HG03066 (cell line): ENCODE measurements at regions not wholly inside any gene's neighbourhood (a gene's known extent, or its start where the extent isn't known, plus 50 kb on each side); places are given as distances from the start of the nearest gene placed in this dataset.
"Not testable (repeated sequence)": the region's sequence is repeated elsewhere in the genome, so short reads cannot be mapped to it uniquely, and the experiment has no call there.

Source experiments
- ATAC-seq: cut with Tn5 transposase; IDR thresholded peaks from one replicate; pipeline ENCODE4 v1.9.1; 2021; ENCODE audit warnings: low read depth; ENCODE audit not compliant: unreplicated experiment

DNA sequence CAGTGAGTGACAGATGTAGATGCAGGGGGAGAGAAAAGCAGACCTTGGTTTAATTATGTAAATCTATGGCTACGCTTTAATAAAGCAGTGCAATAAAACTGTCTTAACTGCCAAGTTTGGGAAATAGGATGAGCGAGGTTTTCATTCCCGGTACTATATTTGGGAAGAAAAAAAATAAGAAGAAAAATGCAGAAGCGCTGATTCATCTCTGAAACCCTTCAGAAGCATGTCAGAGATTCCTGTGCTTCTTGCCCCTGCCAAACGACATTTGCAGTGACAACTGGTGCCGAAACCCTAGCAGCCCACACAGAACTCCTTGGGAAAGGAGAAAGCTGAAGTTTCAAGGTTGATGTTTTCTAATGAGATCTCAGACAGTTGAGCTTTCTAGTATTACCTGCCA is 380.7 kb downstream of the REEP3 start:
- ATAC-seq = no peak

DNA sequence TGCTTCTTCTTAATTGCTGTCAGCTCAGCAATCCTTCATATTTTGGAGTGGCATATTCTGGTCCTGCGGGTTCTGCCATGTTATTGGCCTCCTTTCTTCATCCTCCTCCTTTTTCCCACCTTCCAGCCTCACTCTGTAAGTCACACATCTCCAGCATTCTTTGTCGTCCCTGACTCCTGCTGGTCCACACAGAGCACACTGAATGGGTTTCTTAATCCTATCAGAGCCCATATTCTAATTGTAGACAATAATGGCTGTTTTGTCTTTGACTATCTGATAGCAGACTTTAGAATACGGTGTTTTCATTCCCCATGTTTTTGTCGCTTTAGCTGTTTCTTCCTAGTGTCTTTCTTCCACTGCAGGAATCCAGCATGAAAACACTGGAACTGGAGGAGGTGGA is 389.6 kb downstream of the REEP3 start:
- no peak for ATAC-seq

DNA sequence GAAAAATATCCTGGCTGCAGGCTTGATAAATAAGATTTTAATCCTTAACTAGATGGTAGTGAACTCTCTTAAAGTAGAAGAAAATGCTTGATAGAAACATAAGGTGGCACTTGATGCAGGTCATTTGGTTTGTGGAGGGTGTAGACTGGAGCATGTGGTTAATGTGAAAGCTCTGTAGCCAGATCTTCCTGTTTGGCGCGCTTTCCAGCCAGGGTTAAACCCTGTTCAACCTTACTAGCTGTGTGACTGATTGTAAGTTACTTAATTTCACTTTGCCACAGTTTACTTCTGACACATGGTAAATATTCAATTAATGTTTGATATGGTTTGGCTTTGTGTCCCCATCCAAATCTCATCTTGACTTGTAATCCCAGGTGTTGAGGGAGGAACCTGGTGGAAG is 394.0 kb downstream of the REEP3 start:
- no peak for ATAC-seq

DNA sequence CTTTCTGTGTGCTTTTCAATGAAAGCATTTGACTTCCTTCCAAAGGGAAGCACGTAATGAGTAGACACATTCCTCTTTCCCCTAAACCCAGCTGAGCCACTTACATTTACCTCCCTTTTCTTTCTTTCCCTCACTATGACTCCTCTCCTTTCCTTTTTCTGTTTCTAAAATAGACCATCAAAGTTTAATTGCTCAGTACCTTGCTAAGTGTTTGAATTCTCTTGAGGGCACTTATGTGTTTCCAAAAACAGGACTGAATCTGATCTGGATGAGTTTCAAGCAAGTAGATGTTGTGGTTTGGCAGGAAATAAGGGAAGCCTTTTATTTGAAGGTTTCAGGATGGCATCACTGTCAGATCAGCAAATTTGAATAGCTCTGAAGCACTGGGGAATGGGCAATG is 396.2 kb downstream of the REEP3 start:
- ATAC-seq = no peak

DNA sequence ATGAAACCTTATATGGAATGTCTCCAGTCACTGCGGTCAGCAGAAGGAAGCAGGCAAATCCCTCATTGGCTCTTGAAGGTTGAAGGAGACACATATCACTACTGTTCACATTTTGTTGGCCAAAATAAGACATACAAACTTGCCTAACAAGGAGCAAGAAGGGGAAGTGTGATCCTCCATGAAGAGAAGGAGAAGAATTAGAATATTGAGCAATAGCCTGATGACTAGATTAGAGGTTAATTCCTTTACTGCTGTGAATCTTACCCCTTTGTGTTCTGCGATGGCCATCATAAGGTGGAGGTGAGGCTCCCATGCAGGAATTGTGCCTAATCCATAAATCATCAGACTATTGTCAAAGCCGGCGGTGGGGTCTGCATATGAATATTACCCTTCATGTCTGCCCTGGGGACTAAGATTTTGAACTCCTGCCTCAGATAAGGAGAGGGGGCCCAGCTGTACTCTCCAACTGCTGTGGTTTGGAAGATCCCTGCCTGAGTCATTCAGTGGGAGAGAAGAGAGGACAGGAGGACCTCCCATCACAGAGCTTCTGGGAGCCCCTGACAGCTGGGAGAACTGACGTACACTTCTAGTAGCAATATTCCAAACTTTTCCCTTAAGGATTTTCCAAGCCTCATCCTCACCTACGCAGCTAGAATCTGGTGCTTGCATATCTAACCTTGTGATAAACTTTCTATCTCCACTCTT is 398.5 kb downstream of the REEP3 start:
- ATAC-seq = no peak

GRCh38 chr10:63920926-63921325 is 399.7 kb downstream of the REEP3 start:
- ATAC-seq = no peak

DNA sequence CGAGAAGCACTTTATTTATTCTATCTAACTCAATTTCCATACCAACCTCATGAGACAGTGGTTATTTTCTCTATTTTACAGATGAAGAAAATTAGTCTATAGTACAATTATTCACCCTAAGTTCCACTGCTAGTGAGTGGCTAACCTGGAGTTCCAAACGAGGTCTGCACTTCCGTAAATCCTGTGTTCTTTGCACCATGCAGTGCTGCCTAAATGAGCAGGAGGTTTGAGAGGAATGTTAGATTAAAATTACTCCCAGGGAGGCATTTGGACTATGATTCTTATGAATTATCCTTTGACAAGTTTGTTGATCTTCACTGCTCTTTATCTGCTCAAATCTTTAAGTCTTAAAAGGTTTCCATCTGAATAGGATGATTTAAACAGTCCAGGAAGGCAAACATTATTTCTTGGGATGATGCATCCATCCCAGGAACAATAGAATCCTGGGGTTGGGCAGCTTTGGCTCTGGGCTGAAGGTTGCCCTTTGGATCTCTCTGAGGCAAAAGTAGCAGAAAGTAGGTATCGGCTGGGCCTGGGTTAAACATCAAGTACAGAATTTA is 400.8 kb downstream of the REEP3 start:
- no peak for ATAC-seq

- ATAC-seq = no peak
Observed at GRCh38 chr10:63922468-63923284, 401.5 kb downstream of the REEP3 start.

GRCh38 chr10:63929831-63930467 is 408.7 kb downstream of the REEP3 start:
- ATAC-seq = no peak

DNA sequence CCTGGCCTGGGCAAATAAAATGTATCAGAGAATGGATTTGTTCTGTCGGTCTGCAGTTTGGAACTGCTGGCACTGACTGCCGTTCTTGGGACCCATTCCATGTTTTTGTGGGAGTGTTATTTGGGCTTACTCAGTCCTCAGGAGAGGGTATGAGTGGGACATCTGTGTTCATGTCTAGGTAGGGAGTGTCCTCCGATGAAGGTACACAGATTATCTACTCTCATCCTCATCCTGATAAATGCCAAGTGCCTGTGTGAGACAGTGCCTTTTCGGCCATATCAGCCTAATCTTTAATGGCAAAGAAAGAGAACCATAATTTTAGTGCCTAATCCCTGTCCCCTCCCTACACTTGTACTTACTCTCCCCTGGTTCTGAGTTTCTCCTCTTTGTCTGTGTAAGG is 409.4 kb downstream of the REEP3 start:
- ATAC-seq = no peak

DNA sequence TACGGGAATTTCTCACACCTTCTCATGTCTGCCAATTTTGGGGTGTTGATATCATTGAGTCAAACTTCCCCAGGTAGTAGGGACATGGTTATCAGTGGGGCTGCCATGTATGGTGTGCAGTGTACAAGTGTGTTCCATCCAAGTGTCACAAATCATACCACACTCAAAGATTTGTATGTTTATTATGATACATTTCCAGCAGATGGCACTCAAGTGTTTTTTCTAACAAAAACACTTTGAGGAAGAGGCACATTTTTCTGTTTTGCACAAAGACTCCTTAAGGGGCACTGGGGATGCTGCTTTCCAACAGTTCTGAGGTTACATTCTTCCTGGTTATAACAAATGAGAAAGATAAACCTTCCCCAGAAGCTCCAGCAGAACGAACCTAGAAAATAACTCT is 414.5 kb downstream of the REEP3 start:
- ATAC-seq = no peak

- ATAC-seq = no peak
Observed at GRCh38 chr10:63940277-63940922, 419.2 kb downstream of the REEP3 start.

- ATAC-seq = no peak
Observed at GRCh38 chr10:63964406-63964805, 443.2 kb downstream of the REEP3 start.

DNA sequence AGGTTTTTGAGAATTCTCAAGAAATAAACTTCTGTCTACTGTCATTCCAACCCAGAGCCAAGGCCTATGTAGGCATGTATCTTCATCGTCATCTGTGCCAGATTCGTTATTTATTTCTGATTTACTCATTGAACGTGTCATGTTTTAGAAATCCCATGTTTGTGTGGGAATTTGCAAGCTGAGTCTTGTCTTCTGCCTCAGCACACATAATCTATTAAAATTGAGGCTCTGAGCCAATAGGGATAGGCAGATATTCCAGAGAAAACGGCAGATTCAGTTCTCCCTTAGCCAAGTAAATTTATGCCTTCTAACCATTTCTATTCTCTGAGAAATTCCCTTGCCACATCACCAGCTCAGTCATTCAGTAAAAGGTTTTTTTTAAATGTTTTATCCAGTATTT is 444.6 kb downstream of the REEP3 start:
- ATAC-seq = no peak

DNA sequence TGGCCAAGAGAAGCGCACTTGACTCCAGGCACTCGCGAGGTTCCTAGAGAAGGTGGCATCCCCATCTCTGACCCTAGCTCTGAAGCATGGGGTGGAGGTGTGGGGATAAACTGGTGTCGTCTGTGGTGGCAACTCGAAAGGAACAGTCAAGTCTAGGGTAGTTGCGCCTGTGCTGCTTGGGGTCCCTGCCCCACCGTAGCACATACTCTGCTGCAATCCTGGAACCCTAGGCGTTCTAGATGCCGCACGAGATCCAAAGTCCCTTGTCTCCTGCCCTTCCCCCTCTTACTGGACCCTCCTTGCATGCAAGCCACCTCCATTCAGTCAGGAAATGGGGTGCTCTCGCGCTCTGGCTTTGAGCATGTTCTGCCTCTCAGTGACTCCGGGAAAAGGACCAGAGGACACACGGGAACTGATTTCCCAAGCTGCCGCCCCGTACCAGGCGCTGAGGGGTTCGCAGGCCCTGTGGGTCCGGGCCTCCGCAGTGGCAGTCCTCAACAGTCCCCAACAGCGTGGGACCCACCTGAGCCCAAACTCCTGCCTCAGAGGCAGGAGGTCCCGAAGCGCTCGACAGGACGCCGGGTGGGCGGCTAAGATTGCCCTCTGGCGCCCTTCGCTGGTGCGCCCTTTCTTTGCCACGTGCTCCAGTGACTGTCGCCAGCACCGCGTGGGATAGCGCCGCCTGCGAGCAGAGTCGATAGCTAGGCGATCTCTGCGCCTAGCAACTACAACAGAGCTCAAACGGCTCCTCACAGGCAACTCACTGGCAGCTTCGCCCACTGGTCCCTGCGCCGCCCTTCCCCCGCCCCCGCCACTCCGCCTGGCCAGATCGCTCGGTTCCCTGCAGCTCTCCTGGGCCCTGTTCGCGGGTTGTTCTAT is 452.0 kb downstream of the REEP3 start:
- ATAC-seq = no peak

DNA sequence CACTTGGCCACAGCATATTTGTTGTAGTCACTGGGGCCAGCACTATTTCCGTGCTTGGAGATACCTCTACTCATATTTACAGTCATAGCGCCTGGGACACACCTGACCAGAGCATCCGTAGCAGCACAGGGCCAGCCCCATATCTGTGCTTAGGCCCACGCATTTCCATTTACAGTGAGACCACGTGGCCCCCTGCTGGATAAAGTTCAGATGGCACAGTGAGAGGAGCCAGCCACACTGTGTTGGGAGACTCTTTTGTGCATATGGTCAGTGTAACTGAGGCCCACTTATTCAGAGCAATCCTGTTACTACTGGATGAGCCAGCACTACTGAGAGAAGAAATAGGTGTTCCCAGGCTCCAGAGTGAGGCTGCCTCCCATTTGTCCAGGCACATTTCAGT is 455.3 kb downstream of the REEP3 start:
- ATAC-seq = peak; percentile 93

- peak; percentile 55 for ATAC-seq
Observed at GRCh38 chr10:63977329-63977923, 456.2 kb downstream of the REEP3 start.

DNA sequence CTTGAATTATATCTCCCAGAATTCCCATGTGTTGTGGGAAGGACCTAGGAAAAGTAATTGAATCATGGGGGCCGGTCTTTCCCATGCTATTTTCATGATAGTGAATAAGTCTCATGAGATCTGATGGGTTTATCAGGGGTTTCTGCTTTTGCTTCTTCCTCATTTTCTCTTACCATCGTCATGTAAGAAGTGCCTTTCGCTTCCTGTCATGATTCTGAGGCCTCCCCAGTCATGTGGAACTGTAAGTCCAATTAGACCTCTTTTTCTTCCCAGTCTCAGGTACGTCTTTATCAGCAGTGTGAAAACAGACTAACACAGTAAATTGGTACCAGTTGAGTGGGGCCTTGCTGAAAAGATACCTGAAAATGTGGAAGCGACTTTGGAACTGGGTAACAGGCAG is 459.7 kb downstream of the REEP3 start:
- ATAC-seq = not testable (repeated sequence)

- not testable (repeated sequence) for ATAC-seq
Observed at GRCh38 chr10:63984061-63984460, 462.9 kb downstream of the REEP3 start.
